LNCaP clone FGC (cell line): ENCODE measurements at regions not wholly inside any gene's neighbourhood (a gene's known extent, or its start where the extent isn't known, plus 50 kb on each side); places are given as distances from the start of the nearest gene placed in this dataset.

Experiments used
- DNase-seq: peaks from one replicate; pipeline ENCODE4 v3.0.0-alpha.2; 2011; ENCODE audit warnings: low read depth
- H3K4me3 ChIP-seq: 2 replicates; pipeline ENCODE4 v1.5.1; 2011; ENCODE audit warnings: mild to moderate bottlenecking, low read depth, low read length, control low read depth
- CTCF ChIP-seq: IDR thresholded peaks from 2 replicates; pipeline ENCODE4 v1.5.1; 2012; ENCODE audit warnings: mild to moderate bottlenecking; ENCODE audit not compliant: control insufficient read depth, insufficient read depth; ENCODE audit errors: extremely low read depth

- DNase-seq: no peak
- TF ChIP-seq CTCF: no peak
- H3K4me3 ChIP-seq: no peak overlapping the region
Observed at GRCh38 chr1:169022648-169023047, 83.8 kb upstream of the ATP1B1 start.

GRCh38 chr1:169024255-169024654, 82.2 kb upstream of the ATP1B1 start:
- no peak for TF ChIP-seq CTCF
- H3K4me3 ChIP-seq: no peak overlapping the region

GRCh38 chr1:169024800-169025271, 81.7 kb upstream of the ATP1B1 start:
- no peak for DNase-seq
- TF ChIP-seq CTCF: no peak
- H3K4me3 ChIP-seq: no peak overlapping the region

More at GRCh38 chr1:169024255-169024654, 82.2 kb upstream of the ATP1B1 start:
- DNase-seq: no peak

- H3K4me3 ChIP-seq: no peak overlapping the region
- TF ChIP-seq CTCF: no peak
Observed at GRCh38 chr1:169025412-169025811, 81.1 kb upstream of the ATP1B1 start.

GRCh38 chr1:169027607-169028320, 78.7 kb upstream of the ATP1B1 start:
- no peak for TF ChIP-seq CTCF
- DNase-seq: no peak
- no peak overlapping the region for H3K4me3 ChIP-seq

More at GRCh38 chr1:169025412-169025811, 81.1 kb upstream of the ATP1B1 start:
- no peak for DNase-seq

- no peak for TF ChIP-seq CTCF
- no peak overlapping the region for H3K4me3 ChIP-seq
- DNase-seq: peak; percentile 85
Observed at GRCh38 chr1:169031566-169032224, 74.8 kb upstream of the ATP1B1 start.
